ENCODE measurements at regions not wholly inside any gene's neighbourhood (a gene's known extent, or its start where the extent isn't known, plus 50 kb on each side); places are given as distances from the start of the nearest gene placed in this dataset.

DNA sequence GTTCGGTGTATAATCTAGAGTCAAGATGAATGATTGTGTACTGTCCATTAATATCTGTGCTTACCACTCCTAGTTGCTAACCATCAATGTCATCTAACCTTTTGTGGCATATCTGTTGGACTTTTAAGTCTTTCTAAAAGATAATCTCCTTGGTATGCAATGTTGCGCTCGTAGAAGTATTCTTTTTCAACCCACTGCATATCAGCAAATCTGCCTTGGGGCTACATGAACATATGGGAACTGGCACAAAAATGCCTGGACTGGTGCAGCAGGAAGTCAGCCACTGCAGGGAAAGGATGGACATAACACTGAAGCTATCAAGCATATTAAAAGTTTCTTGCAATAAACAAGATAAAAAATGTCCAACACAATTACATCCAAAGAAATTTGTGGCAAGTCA, 124.3 kb upstream of the SLC38A4 start:
- H3K27me3 Mint-ChIP-seq (ENCODE audit: low read depth, poor library complexity) = peaks cover 6% of the 10 kb centered on the region
- no peaks in the 10 kb centered on the region for H3K9me3 Mint-ChIP-seq
- TF ChIP-seq, protein P1, sequence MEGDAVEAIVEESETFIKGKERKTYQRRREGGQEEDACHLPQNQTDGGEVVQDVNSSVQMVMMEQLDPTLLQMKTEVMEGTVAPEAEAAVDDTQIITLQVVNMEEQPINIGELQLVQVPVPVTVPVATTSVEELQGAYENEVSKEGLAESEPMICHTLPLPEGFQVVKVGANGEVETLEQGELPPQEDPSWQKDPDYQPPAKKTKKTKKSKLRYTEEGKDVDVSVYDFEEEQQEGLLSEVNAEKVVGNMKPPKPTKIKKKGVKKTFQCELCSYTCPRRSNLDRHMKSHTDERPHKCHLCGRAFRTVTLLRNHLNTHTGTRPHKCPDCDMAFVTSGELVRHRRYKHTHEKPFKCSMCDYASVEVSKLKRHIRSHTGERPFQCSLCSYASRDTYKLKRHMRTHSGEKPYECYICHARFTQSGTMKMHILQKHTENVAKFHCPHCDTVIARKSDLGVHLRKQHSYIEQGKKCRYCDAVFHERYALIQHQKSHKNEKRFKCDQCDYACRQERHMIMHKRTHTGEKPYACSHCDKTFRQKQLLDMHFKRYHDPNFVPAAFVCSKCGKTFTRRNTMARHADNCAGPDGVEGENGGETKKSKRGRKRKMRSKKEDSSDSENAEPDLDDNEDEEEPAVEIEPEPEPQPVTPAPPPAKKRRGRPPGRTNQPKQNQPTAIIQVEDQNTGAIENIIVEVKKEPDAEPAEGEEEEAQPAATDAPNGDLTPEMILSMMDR (IDR thresholded peaks at IDR 0.05) = no peak
- H3K4me3 Mint-ChIP-seq = no peak overlapping the region
- H3K27ac Mint-ChIP-seq = no peak overlapping the region
- H3K36me3 Mint-ChIP-seq (ENCODE audit: low read depth) = no peaks in the 10 kb centered on the region
- no peaks in the 10 kb centered on the region for H3K4me1 Mint-ChIP-seq
- DNase-seq = no peak

DNA sequence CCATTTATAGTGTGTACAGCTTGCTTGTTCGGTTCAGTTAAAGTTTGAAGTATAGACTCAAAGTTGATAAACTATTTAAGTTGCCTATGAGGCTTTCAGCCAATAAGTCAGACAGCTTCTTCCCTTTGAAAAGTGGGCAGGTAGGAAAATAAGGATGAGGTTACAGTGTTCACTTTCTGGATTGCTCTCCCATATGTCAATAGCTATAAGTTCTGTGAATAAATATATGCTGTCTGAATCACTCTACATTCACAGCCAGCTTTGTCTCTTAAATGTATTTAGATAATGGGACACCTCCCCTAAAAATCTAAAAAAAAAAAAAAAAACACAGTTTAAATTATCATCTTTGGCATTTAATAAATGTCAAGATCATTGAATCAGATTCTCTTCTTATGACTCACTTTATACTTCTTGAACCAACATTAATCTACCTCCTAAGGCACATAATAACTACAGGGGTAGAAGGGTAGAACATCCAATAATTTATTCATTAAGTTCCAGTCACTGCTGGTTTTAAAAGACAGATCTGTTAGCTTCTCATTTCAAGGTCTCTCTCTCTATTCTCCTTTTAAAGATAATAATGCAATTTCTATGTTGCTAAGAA, 126.4 kb upstream of the PCED1B start:
- TF ChIP-seq, protein P1 (IDR thresholded peaks at IDR 0.05) = no peak
- Mint-ChIP-seq H3K4me1 (no peaks in the 10 kb centered on the region), H3K4me3 (no peak overlapping the region), H3K36me3 (ENCODE audit: low read depth) (no peaks in the 10 kb centered on the region), H3K9me3 (no peaks in the 10 kb centered on the region), H3K27ac (no peak overlapping the region), H3K27me3 (ENCODE audit: low read depth, poor library complexity) (peaks cover 10% of the 10 kb centered on the region)
- DNase-seq = no peak

DNA sequence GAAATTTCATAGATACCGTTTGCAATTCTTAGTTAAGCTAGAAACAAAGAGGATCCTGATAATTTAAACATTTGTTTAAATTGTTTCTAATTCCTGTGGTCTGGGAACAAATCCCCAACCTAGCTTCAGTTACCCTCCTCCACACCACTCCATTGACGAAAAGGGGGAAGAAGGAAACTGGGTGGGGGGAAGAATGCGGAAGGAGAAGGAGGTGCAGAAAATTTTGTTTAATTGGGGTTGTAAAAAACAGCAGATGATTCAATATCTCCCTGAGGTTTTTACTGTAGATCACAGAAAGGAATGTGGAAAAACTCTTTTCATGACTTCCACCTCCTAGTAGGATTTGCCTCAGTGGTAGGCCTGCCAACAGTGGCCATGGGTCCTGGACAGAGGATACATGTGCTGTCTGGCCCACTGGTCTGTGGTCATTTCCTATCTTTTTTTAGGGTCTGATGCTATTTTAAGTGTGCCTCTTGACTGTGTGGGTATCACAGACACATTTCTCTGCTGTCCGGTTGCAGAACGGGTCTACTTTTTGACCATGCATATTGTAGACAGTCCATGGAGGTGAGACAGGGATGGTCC, 122.9 kb upstream of the PCED1B start:
- TF ChIP-seq, protein P1 (IDR thresholded peaks at IDR 0.05) = no peak
- Mint-ChIP-seq H3K4me3 (no peak overlapping the region), H3K36me3 (ENCODE audit: low read depth) (no peaks in the 10 kb centered on the region), H3K27ac (no peak overlapping the region), H3K9me3 (no peaks in the 10 kb centered on the region), H3K4me1 (no peaks in the 10 kb centered on the region), H3K27me3 (ENCODE audit: low read depth, poor library complexity) (peaks cover 10% of the 10 kb centered on the region)
- no peak for DNase-seq

DNA sequence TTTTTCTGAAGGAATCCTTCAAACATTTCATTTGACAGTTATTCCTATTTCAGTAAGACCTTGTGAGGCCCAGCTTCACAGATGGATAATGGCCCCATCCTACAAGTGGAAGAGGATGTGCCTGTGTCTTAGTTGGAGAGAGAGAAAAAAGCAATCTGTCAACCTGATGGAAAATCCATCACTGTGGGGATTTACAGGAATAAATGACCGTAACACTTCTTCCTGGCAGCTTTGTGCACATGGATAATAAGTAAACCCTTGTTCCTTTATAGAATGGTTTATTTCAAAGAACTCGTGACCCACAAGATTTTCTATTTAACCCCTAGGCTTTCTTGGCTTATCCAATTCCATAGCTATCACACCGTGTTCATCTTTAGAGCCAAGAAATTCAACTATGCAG, 121.4 kb upstream of the PCED1B start:
- H3K27me3 Mint-ChIP-seq (ENCODE audit: low read depth, poor library complexity) = peaks cover 12% of the 10 kb centered on the region
- TF ChIP-seq, protein P1 (IDR thresholded peaks at IDR 0.05) = no peak
- H3K4me1 Mint-ChIP-seq = no peaks in the 10 kb centered on the region

DNA sequence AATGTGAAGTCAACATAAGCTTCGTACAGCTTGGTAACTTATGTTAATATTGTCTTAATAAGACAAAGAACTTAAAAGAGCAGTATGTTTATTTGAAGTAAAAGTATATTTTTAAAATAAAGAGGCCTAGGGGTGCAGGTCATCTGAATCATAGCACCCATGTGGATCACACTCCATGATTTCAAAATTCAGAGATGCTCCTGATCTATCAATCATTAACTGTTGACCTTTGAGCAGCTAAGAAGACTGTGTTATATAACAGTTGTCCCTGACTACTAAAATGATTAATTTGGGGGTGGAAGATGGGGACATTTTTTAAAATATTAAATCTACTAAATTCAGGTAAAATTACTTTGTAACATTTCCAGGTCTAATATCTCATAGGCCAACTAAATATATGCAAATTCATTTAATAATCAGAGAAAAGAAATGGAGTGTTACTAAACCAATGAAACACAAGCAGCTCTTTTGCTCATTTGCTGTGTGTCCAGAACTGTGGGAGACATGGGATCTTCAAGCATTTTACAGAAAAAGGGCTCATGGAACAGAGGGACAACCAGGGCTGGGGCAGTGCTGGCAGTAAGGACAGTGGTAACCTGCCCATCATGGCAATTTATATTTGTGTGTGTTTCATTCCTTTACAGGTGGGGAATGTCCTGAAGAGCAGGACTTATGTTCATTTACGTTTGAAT, 120.7 kb upstream of the PCED1B start:
- no peak overlapping the region for H3K27ac Mint-ChIP-seq
- TF ChIP-seq, protein P1 (IDR thresholded peaks at IDR 0.05) = no peak
- no peaks in the 10 kb centered on the region for H3K9me3 Mint-ChIP-seq
- H3K4me1 Mint-ChIP-seq = no peaks in the 10 kb centered on the region
- peaks cover 9% of the 10 kb centered on the region for H3K27me3 Mint-ChIP-seq (ENCODE audit: low read depth, poor library complexity)
- DNase-seq = no peak
- H3K36me3 Mint-ChIP-seq (ENCODE audit: low read depth) = no peaks in the 10 kb centered on the region
- H3K4me3 Mint-ChIP-seq = no peak overlapping the region

More for the DNA sequence above, 121.4 kb upstream of the PCED1B start:
- no peak overlapping the region for H3K4me3 Mint-ChIP-seq
- no peak overlapping the region for H3K27ac Mint-ChIP-seq
- H3K9me3 Mint-ChIP-seq = no peaks in the 10 kb centered on the region
- DNase-seq = no peak
- H3K36me3 Mint-ChIP-seq (ENCODE audit: low read depth) = no peaks in the 10 kb centered on the region
